H1 (cell line): ENCODE measurements at regions not wholly inside any gene's neighbourhood (a gene's known extent, or its start where the extent isn't known, plus 50 kb on each side); places are given as distances from the start of the nearest gene placed in this dataset.

ENCODE experiments used
- CTCF ChIA-PET: fragments of 300-600 bp; sonication (Branson Sonifier 250); formaldehyde crosslinking; loops from one replicate; lab custom pipeline; 2021; ENCODE audit not compliant: partially characterized antibody; lab: Charles Lee
- POLR2A ChIA-PET: fragments of 300-600 bp; sonication (Branson Sonifier 250); formaldehyde crosslinking; loops from one replicate; lab custom pipeline; 2021; ENCODE audit warnings: inconsistent platforms; ENCODE audit not compliant: partially characterized antibody; lab: Charles Lee
- DNase-seq, 2 experiments: peaks; one replicate each; pipeline versions ENCODE4 v3.0.0 to v3.0.0-alpha.2; 2010 to 2022; ENCODE audit warnings: low spot score in 2 of 2, low read depth in 1 of 2, mixed read lengths in 1 of 2
- FAIRE-seq: peaks from 2 replicates; lab custom pipeline; 2011; peaks lifted over from hg19 to GRCh38; lab: Jason Lieb, UNC
- H2AFZ ChIP-seq: 2 replicates; pipeline ENCODE4 v1.8.1; 2012; ENCODE audit warnings: low read length, inconsistent platforms
- H2AK5ac ChIP-seq: 2 replicates; pipeline ENCODE4 v1.6.1; 2013; ENCODE audit warnings: low read depth, low read length
- H2BK120ac ChIP-seq: replicated peaks from 2 replicates; pipeline ENCODE3; 2013; ENCODE audit warnings: low read depth, low read length, inconsistent platforms
- H2BK12ac ChIP-seq: 2 replicates; pipeline ENCODE4 v1.6.1; 2013; ENCODE audit warnings: low read depth, low read length
- H2BK15ac ChIP-seq: 2 replicates; pipeline ENCODE4 v1.6.1; 2013; ENCODE audit warnings: low read length
- H2BK20ac ChIP-seq: 2 replicates; pipeline ENCODE4 v1.6.1; 2013; ENCODE audit warnings: low read length
- H2BK5ac ChIP-seq: 2 replicates; pipeline ENCODE4 v1.6.1; 2013; ENCODE audit warnings: low read depth, low read length
- H3K14ac ChIP-seq: 2 replicates; pipeline ENCODE4 v1.6.1; 2013; ENCODE audit warnings: inconsistent platforms; ENCODE audit not compliant: insufficient read length
- H3K18ac ChIP-seq: 2 replicates; pipeline ENCODE4 v1.6.1; 2013; ENCODE audit warnings: low read length; ENCODE audit errors: extremely low read depth
- H3K23ac ChIP-seq: 2 replicates; pipeline ENCODE4 v1.6.1; 2013; ENCODE audit warnings: inconsistent platforms; ENCODE audit not compliant: insufficient read length
- H3K23me2 ChIP-seq: 2 replicates; pipeline ENCODE4 v1.6.1; 2013; ENCODE audit warnings: low read depth, low read length
- H3K27ac ChIP-seq: 2 replicates; pipeline ENCODE4 v1.6.1; 2011; ENCODE audit warnings: low read depth, low read length, inconsistent platforms
- H3K27me3 ChIP-seq, 4 experiments: replicated peaks in 1 of 4; 1 replicate in 1 of 4; 2 replicates in 3 of 4; pipeline versions ENCODE4 v1.6.1 to v1.8.1; 2011 to 2013; ENCODE audit warnings: low read length in 3 of 4, mild to moderate bottlenecking in 3 of 4, inconsistent platforms in 2 of 4, mixed read lengths in 2 of 4, moderate library complexity in 1 of 4; ENCODE audit not compliant: control insufficient read depth in 3 of 4, insufficient read depth in 3 of 4; ENCODE audit errors: extremely low read depth in 1 of 4
- H3K36me3 ChIP-seq, 4 experiments: 2 replicates each; pipeline versions ENCODE4 v1.6.1 to v1.8.1; 2011 to 2013; ENCODE audit warnings: mild to moderate bottlenecking in 4 of 4, low read length in 3 of 4, moderate library complexity in 2 of 4, control low read depth in 1 of 4, inconsistent platforms in 1 of 4; ENCODE audit not compliant: insufficient read depth in 4 of 4, control insufficient read depth in 2 of 4
- H3K4ac ChIP-seq: replicated peaks from 2 replicates; pipeline ENCODE3; 2013; ENCODE audit warnings: low read length, low read depth, mixed read lengths, inconsistent platforms; ENCODE audit not compliant: insufficient read length
- H3K4me1 ChIP-seq, 4 experiments: replicated peaks in 1 of 4; 1 replicate in 1 of 4; 2 replicates in 3 of 4; pipeline versions ENCODE4 v1.6.1 to v1.8.1; 2011 to 2013; ENCODE audit warnings: low read length in 3 of 4, inconsistent platforms in 2 of 4, mixed read lengths in 1 of 4; ENCODE audit not compliant: insufficient read depth in 4 of 4, control insufficient read depth in 3 of 4
- H3K4me2 ChIP-seq, 2 experiments: 2 replicates each; pipeline versions ENCODE4 v1.6.1 to v1.8.1; 2011 to 2013; ENCODE audit warnings: low read depth in 2 of 2, low read length in 2 of 2, control low read depth in 1 of 2, inconsistent platforms in 1 of 2, mild to moderate bottlenecking in 1 of 2; ENCODE audit not compliant: insufficient read depth in 1 of 2
- H3K4me3 ChIP-seq, 4 experiments: fragments of 200-600, 300-600 bp in 1 of 4; sonication (generic), shearing (Covaris generic), sonication (Bioruptor Twin) in 1 of 4; 2 replicates each; pipeline versions ENCODE4 v1.5.1 to v1.8.1; 2011 to 2016; ENCODE audit warnings: low read length in 4 of 4, low read depth in 3 of 4, control low read depth in 2 of 4, inconsistent platforms in 2 of 4, mild to moderate bottlenecking in 2 of 4, mixed read lengths in 1 of 4, moderate library complexity in 1 of 4; ENCODE audit not compliant: insufficient read depth in 2 of 4; ENCODE audit errors: extremely low read depth in 1 of 4
- H3K56ac ChIP-seq: replicated peaks from 2 replicates; pipeline ENCODE3; 2013; ENCODE audit warnings: low read depth, mild to moderate bottlenecking, mixed read lengths, low read length, inconsistent platforms; ENCODE audit not compliant: insufficient read length
- H3K79me1 ChIP-seq: 2 replicates; pipeline ENCODE4 v1.6.1; 2013; ENCODE audit warnings: low read depth, low read length, control low read depth
- H3K79me2 ChIP-seq, 2 experiments: 2 replicates each; pipeline versions ENCODE4 v1.6.1 to v1.8.1; 2012 to 2013; ENCODE audit warnings: low read length in 2 of 2, mild to moderate bottlenecking in 2 of 2, inconsistent platforms in 1 of 2; ENCODE audit not compliant: insufficient read depth in 2 of 2, control insufficient read depth in 1 of 2
- H3K9ac ChIP-seq, 4 experiments: replicated peaks in 1 of 4; 1 replicate in 1 of 4; 2 replicates in 3 of 4; pipeline versions ENCODE4 v1.6.1 to v1.8.1; 2011 to 2013; ENCODE audit warnings: low read depth in 3 of 4, low read length in 3 of 4, control low read depth in 2 of 4, mild to moderate bottlenecking in 2 of 4, moderate library complexity in 2 of 4, inconsistent platforms in 1 of 4; ENCODE audit errors: extremely low read depth in 1 of 4
- H3K9me3 ChIP-seq, 2 experiments: 2 replicates each; pipeline versions ENCODE4 v1.6.1 to v1.8.1; 2012 to 2013; ENCODE audit warnings: mild to moderate bottlenecking in 2 of 2, moderate library complexity in 2 of 2, control low read depth in 1 of 2, inconsistent platforms in 1 of 2, low read depth in 1 of 2, low read length in 1 of 2, mixed read lengths in 1 of 2; ENCODE audit not compliant: insufficient read depth in 2 of 2
- H4K20me1 ChIP-seq, 2 experiments: replicated peaks in 1 of 2; 2 replicates each; pipeline versions ENCODE3 to v1.8.1; 2011 to 2013; ENCODE audit warnings: inconsistent platforms in 2 of 2, low read length in 2 of 2, mild to moderate bottlenecking in 1 of 2; ENCODE audit not compliant: insufficient read depth in 2 of 2, control insufficient read depth in 1 of 2
- H4K5ac ChIP-seq: 2 replicates; pipeline ENCODE4 v1.6.1; 2013; ENCODE audit warnings: low read length, low read depth, mixed read lengths, inconsistent platforms; ENCODE audit not compliant: insufficient read length
- H4K8ac ChIP-seq: 2 replicates; pipeline ENCODE4 v1.8.0; 2013; ENCODE audit warnings: mild to moderate bottlenecking, moderate library complexity, low read length, inconsistent platforms; ENCODE audit not compliant: insufficient read depth; ENCODE audit errors: extremely low read depth
- H4K91ac ChIP-seq: replicated peaks from 2 replicates; pipeline ENCODE3; 2013; ENCODE audit warnings: low read length, mixed read lengths, inconsistent platforms; ENCODE audit not compliant: insufficient read length
- CREB1 ChIP-seq: IDR thresholded peaks from 2 replicates; pipeline ENCODE4 v1.6.1; 2012; ENCODE audit warnings: inconsistent platforms
- EZH2 ChIP-seq: fragments of 200-600 bp; sonication (generic); IDR thresholded peaks from 2 replicates; pipeline ENCODE4 v1.7.1; 2012; ENCODE audit warnings: low read depth, mild to moderate bottlenecking, moderate library complexity, low read length, inconsistent platforms; ENCODE audit not compliant: severe bottlenecking
- KDM5A ChIP-seq: fragments of 200-600 bp; IDR thresholded peaks from 2 replicates; pipeline ENCODE4 v1.7.1; 2012; ENCODE audit warnings: mild to moderate bottlenecking, low read length, inconsistent platforms, mixed read lengths
- MAFK ChIP-seq: IDR thresholded peaks from 2 replicates; pipeline ENCODE4 v1.6.1; 2012; ENCODE audit warnings: low read depth, mild to moderate bottlenecking, improper control_type of control experiment, low read length
- RFX5 ChIP-seq: IDR thresholded peaks from 2 replicates; pipeline ENCODE4 v1.6.1; 2011; ENCODE audit warnings: low read depth, low read length, improper control_type of control experiment, borderline replicate concordance
- TAF1 ChIP-seq: IDR thresholded peaks from 2 replicates; pipeline ENCODE4 v1.6.1; 2011; ENCODE audit warnings: mild to moderate bottlenecking, low read depth, low read length
- WGBS, 2 experiments: shearing (Covaris generic) in 1 of 2; methylation state at CpG; one replicate each; pipeline versions ENCODE4 v1.1.6 to v1.1.7; 2013 to 2015; ENCODE audit warnings: low lambda C conversion rate in 2 of 2, mixed read lengths in 2 of 2, inconsistent platforms in 1 of 2, low coverage in 1 of 2, missing lambda C conversion rate in 1 of 2; ENCODE audit not compliant: insufficient replicate concordance in 2 of 2, insufficient coverage in 1 of 2, insufficient read length in 1 of 2; ENCODE audit errors: extremely low coverage in 1 of 2, missing lambda C conversion rate in 1 of 2; 5-methylcytosine and 5-hydroxymethylcytosine counted together
- TF ChIP-seq, protein P1 (sequence below): IDR thresholded peaks from 2 replicates; pipeline ENCODE4 v1.6.1; 2012; ENCODE audit warnings: low read length, inconsistent platforms

DNA sequence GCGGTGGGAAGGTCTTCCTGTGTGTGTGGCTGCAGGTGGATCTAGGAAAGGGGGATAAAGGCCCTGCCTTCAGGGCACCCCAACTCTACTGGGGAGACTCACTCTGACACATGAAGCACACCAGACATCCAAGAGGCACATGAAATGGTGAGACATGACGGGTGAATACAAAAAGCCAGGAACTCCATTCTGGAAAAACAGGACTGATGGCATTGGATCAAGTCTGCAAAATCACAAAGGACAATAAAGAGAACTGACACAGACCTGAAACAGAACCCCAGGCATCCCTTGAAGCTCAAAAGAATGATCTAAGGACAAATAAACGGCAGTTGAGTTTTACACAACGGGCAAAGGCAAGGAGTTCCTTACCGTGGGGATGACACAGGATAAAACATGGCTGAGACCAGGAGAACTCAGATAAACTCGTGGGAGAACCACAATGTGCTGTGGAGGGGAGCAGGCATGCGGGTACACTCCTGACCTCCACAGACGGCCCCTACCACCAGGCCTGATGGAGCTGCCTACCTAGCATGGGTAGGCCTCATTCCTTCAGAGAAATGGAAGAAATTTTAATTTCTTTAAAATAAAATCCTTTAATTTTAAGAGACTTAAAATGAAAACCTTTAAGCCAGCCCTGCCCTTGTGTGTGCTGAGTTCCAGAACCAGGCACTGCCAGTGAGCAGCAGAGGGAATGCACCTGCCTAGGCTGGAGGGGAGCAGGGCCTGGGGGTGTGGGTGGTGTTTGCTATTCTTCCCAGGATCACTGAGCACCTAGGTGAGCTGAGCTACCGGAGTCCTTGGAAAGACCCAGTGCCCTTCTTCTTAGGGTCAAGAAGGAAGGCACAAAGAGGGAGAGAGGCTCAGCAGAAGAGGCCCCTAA is 100.1 kb downstream of the SINHCAF start:
- no peak for FAIRE-seq
- no peak for TF ChIP-seq CREB1
- TF ChIP-seq EZH2, result no peak
- no peak for TF ChIP-seq KDM5A
- TF ChIP-seq, protein P1, sequence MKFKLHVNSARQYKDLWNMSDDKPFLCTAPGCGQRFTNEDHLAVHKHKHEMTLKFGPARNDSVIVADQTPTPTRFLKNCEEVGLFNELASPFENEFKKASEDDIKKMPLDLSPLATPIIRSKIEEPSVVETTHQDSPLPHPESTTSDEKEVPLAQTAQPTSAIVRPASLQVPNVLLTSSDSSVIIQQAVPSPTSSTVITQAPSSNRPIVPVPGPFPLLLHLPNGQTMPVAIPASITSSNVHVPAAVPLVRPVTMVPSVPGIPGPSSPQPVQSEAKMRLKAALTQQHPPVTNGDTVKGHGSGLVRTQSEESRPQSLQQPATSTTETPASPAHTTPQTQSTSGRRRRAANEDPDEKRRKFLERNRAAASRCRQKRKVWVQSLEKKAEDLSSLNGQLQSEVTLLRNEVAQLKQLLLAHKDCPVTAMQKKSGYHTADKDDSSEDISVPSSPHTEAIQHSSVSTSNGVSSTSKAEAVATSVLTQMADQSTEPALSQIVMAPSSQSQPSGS, result no peak
- no peak for TF ChIP-seq MAFK
- no peak for TF ChIP-seq RFX5
- no peak for TF ChIP-seq TAF1
- CTCF ChIA-PET, result interaction anchor here (0.7 to 20.4 kb wide), 6 partner anchors 14 to 218 kb away, joined by 3 to 231 read pairs (median 3); no protein-coding TSS in a partner anchor

More for the DNA sequence above, 100.1 kb downstream of the SINHCAF start:
- Histone ChIP-seq H3K9me3 (no peaks in the 10 kb centered on the region), H2BK15ac (no peak overlapping the region), H4K8ac (no peak overlapping the region), H3K18ac (no peak overlapping the region), H3K36me3 (no peaks in the 10 kb centered on the region), H3K4me2 (no peak overlapping the region), H3K23ac (no peak overlapping the region), H3K27ac (no peak overlapping the region), H3K9ac (no peak overlapping the region), H3K4me3 (no peak overlapping the region), H3K79me1 (no peaks in the 10 kb centered on the region), H3K27me3 (peaks cover 0 to 6% (median 2%) of the 10 kb centered on the region in 4 experiments; a peak in 4 of 7 replicates), H2AK5ac (no peak overlapping the region), H3K79me2 (no peaks in the 10 kb centered on the region), H4K91ac (no peak overlapping the region), H2BK5ac (no peak overlapping the region), H3K14ac (no peak overlapping the region), H2BK120ac (no peak overlapping the region), H3K4ac (no peak overlapping the region), H3K56ac (no peak overlapping the region), H4K5ac (no peak overlapping the region), H4K20me1 (no peaks in the 10 kb centered on the region), H3K4me1 (peaks cover 6 to 12% (median 7%) of the 10 kb centered on the region in 4 experiments), H2BK20ac (no peak overlapping the region), H3K23me2 (no peaks in the 10 kb centered on the region), H2BK12ac (no peak overlapping the region), H2AFZ (no peak overlapping the region)
- POLR2A ChIA-PET, result interaction anchor here (1.6 kb wide), 1 partner anchor 106 kb away, joined by 3 read pairs; no protein-coding TSS in a partner anchor
- WGBS, 2 experiments, result 91% methylated on average over 9 of the region's 9 CpGs; no CpG with 5 or more reads in 1 of the 2 experiments
- DNase-seq, result no peak
